ENCODE measurements at regions not wholly inside any gene's neighbourhood (a gene's known extent, or its start where the extent isn't known, plus 50 kb on each side); places are given as distances from the start of the nearest gene placed in this dataset.

DNA sequence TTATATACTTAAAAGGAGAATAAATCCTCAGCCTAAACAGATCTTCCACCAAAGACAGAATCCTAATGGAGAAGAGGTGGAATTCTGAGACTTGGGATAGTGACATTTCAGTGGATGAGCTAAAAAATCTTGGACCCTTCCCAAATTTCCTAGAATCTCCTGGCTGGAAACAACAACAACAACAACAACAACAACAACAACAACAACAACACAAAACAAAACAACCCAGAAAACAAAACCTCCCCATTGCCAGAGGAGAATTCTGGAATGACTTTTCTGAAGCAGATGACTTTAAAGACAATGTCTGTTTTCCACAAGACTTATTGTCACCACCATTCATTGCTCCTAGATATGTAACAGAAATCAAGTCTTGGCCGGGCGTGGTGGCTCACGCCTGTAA is 322.1 kb downstream of the ARL4A start:
- TF ChIP-seq EZH2phosphoT487 (IDR thresholded peaks at IDR 0.05; ENCODE audit: insufficient read depth, low read depth), result no peak
- no peak for TF ChIP-seq EZH2 (IDR thresholded peaks at IDR 0.05; ENCODE audit: insufficient read depth, poor library complexity, severe bottlenecking)

Data from GM23248 (cell line).